HG02885 (cell line): ENCODE measurements at regions not wholly inside any gene's neighbourhood (a gene's known extent, or its start where the extent isn't known, plus 50 kb on each side); places are given as distances from the start of the nearest gene placed in this dataset.
"Not testable (repeated sequence)": the region's sequence is repeated elsewhere in the genome, so short reads cannot be mapped to it uniquely, and the experiment has no call there.

Experiments
- ATAC-seq: cut with Tn5 transposase; IDR thresholded peaks from one replicate; pipeline ENCODE4 v1.9.1; 2021; ENCODE audit warnings: mild to moderate bottlenecking; ENCODE audit not compliant: unreplicated experiment, poor library complexity

- no peak for ATAC-seq
Measured at GRCh38 chr5:58181578-58182286, 278.2 kb downstream of the PLK2 start.

- ATAC-seq = no peak
Measured at GRCh38 chr5:58172946-58173345, 286.9 kb downstream of the PLK2 start.

- ATAC-seq = no peak
Measured at GRCh38 chr5:58165152-58165551, 294.7 kb downstream of the PLK2 start.

- ATAC-seq = not testable (repeated sequence)
Measured at GRCh38 chr5:58161889-58162288, 298.0 kb downstream of the PLK2 start.

GRCh38 chr5:58156973-58157701 lies 302.7 kb downstream of the PLK2 start:
- peak; percentile 70 for ATAC-seq

GRCh38 chr5:58156361-58156760 lies 303.5 kb downstream of the PLK2 start:
- no peak for ATAC-seq

- no peak for ATAC-seq
Measured at GRCh38 chr5:58153255-58153654, 306.6 kb downstream of the PLK2 start.

GRCh38 chr5:58151414-58151813 lies 308.5 kb downstream of the PLK2 start:
- ATAC-seq = no peak

GRCh38 chr5:58150926-58151325 lies 309.0 kb downstream of the PLK2 start:
- ATAC-seq = no peak

- ATAC-seq = no peak
Measured at GRCh38 chr5:58149746-58150145, 310.1 kb downstream of the PLK2 start.

GRCh38 chr5:58149345-58149744 lies 310.5 kb downstream of the PLK2 start:
- ATAC-seq = no peak

GRCh38 chr5:58148254-58148775 lies 311.6 kb downstream of the PLK2 start:
- no peak for ATAC-seq

GRCh38 chr5:58145397-58145934 lies 314.4 kb downstream of the PLK2 start:
- ATAC-seq = no peak

GRCh38 chr5:58143727-58144126 lies 316.2 kb downstream of the PLK2 start:
- ATAC-seq = no peak

GRCh38 chr5:58143181-58143580 lies 316.7 kb downstream of the PLK2 start:
- ATAC-seq = no peak

- no peak for ATAC-seq
Measured at GRCh38 chr5:58138791-58139190, 321.1 kb downstream of the PLK2 start.

GRCh38 chr5:58136406-58136805 lies 323.5 kb downstream of the PLK2 start:
- ATAC-seq = no peak

- no peak for ATAC-seq
Measured at GRCh38 chr5:58135571-58136335, 324.1 kb downstream of the PLK2 start.

- no peak for ATAC-seq
Measured at GRCh38 chr5:58133631-58134296, 326.1 kb downstream of the PLK2 start.

- ATAC-seq = no peak
Measured at GRCh38 chr5:58133216-58133615, 326.7 kb downstream of the PLK2 start.
